CD4-positive, alpha-beta T cell treated with Interleukin-15 for 1 hour (primary cell): ENCODE measurements at regions not wholly inside any gene's neighbourhood (a gene's known extent, or its start where the extent isn't known, plus 50 kb on each side); places are given as distances from the start of the nearest gene placed in this dataset.
"Not testable (repeated sequence)": the region's sequence is repeated elsewhere in the genome, so short reads cannot be mapped to it uniquely, and the experiment has no call there.

Experiments used
- DNase-seq: peaks from one replicate; pipeline ENCODE4 v3.0.0-alpha.2; 2020

DNA sequence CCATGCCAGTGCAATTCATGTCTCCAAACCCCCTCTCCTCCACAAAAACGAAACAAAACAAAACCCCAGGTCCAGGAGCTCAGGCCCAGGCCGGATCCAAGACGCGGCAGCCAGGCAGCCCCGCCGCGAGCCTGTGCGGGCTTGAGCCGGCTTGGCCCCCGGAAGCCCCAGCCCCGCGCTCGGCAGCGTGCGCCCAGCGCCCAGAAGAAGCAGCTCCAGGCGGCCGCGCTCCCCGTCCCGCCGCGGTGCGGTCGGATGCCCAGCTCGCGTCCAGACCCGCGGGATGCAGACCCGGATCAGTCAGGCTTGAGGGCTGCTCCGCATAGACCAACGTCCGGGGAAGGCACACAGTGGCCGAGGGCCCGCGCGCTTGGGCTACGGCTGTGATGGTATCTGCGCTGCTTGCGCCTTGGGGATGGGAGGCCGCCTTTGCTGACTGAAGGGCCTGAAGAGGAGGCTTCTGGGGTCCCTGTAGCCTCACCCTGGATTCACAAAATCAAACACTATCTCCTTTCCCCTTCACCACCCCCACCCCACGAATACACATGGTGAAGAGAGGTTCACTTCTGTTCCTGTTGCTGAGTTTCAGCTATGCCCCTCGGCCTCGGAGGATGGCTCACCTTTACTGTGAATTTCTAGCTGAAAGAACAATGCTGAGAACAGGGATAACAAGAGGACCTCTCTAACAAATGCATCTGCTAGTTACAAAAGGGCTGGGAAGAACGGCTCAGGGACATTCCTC, 79.9 kb upstream of the EN2 start:
- no peak for DNase-seq

- no peak for DNase-seq
Measured at GRCh38 chr7:155378580-155378934, 79.4 kb upstream of the EN2 start.

GRCh38 chr7:155378959-155379871, 78.7 kb upstream of the EN2 start:
- DNase-seq = no peak

DNA sequence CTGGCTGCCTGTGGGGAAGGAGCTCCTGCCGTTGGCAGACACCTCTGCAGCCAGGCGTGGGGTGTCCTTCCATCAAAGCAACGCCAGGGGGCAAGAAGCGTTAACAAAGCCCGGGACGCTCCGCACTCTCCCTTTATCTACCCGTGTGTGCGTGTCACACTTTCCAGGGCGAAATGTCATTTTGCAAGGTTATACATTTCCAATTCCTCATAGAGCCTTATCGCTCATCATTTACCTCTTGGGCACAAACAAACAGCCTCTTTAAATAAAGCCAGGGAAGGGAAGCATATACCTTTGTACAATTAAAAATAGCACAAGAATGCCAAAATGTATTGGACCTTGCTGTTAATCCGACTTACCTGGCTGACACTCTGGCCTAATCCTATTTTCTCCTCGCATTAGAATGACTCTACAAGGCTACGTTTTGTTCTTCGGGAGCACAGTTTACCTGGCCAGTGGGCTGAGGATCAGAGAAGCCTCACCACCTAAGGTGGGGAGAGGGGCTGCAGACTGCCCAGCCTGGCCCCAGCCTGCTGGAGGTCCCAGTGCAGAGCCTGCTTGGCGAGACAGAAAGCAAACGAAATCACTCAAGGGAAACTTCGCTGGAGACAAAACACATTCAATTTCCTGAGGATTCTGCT, 77.6 kb upstream of the EN2 start:
- peak; percentile 64 for DNase-seq

- DNase-seq = no peak
Measured at GRCh38 chr7:155380976-155381851, 76.7 kb upstream of the EN2 start.

GRCh38 chr7:155381852-155382801, 75.8 kb upstream of the EN2 start:
- DNase-seq = no peak

DNA sequence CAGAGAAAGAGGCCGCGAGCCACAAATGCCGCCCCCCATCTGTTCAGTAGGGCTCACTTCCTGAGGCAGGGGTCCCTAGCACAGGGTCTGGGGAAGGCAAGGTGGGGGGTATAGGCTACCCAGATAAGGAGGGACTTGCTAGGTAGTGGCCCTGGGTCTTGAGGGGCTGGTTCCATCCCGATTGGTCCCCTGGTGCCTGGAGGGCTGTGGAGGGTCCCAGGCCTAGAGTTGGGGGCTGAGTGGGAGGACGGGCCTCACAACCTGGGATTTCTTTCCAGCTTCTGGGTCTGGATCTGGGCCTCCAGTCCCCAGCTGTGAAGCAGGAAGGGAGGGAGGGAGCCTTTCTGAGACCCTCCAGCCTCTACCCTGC, 75.1 kb upstream of the EN2 start:
- no peak for DNase-seq

DNA sequence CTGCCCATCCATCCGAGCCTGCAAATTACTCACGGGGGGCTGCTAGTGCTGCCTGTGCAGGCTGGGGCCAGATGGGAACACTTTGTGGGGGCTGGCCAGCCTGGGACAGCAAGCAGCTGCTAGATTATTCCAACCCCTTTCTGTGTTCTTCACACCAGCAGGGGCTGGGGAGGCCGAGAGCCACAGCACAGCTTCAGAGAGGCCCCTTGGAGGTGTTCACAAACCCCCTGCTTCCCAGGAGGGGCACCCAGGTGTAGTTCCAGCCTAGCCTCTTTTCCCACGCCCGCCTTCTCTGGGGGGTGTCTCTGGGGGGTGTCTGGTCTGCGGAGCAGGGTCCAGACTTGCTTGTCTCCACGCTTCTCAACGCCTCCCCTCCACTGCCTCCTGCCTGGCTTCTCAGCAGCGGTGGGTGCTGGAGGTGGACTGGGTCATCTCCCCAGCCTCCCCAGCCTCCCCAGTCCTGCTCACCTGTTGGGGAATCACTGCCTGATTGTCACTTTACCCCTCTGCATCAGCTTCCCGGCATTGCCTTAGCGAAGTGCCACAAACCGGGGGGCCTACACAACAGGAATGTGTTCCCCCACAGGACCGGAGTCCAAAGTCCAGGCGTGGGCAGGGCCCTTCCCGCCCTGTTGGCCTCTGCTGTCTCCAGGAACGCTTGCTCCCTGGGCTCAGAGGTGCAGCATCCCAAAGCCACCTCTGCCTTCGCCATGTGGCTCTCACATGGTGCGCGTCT, 74.0 kb upstream of the EN2 start:
- no peak for DNase-seq

- DNase-seq = no peak
Measured at GRCh38 chr7:155384751-155385150, 73.2 kb upstream of the EN2 start.

GRCh38 chr7:155385182-155385581, 72.7 kb upstream of the EN2 start:
- not testable (repeated sequence) for DNase-seq

GRCh38 chr7:155386608-155387007, 71.3 kb upstream of the EN2 start:
- DNase-seq = no peak

DNA sequence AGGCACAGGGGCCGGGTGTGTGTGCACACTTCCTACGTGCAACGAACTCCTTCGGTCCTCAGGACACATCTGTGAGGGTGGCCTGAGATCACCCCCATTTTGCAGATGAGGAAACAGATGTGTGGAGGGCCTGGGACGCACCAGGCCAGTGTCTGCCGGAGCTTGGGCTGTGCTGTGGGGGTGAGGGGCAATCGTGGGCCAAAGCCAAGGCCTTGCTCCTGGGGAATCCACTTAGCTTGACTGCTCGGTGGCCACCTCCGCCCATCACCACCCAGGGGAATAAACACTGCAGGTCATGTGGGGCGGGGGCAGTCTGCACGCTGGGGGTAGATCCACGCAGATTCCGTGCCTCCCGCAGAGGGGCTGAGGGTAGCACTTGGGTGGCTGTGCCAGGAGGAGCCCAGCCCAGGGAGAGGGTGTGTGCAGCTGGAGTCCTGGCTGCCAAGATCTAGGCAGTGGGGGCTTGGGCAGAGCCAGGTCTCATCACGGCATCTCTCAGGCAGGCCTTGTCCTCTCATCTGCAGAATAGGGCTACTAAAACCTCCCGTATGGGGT, 70.8 kb upstream of the EN2 start:
- no peak for DNase-seq

DNA sequence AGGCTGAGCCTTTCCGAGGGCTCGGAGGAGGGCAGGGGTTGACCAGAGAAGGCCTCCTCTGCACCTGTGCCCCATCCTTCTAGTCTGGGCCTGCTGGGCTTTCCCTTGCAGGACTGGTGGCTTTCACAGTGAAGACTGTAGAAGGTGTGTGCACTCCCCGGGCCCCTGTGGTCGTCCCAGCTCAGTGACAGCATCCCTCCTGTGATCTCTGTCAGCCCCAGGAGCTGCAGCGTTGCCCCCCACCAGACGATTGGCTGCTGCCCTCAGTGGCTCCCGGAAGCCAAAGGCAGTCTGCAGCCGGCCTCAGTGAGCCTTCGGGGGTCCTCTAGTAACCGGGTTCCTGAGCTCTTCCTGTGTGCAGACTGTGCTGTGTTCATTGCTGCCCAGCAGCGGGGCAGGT, 69.4 kb upstream of the EN2 start:
- no peak for DNase-seq

DNA sequence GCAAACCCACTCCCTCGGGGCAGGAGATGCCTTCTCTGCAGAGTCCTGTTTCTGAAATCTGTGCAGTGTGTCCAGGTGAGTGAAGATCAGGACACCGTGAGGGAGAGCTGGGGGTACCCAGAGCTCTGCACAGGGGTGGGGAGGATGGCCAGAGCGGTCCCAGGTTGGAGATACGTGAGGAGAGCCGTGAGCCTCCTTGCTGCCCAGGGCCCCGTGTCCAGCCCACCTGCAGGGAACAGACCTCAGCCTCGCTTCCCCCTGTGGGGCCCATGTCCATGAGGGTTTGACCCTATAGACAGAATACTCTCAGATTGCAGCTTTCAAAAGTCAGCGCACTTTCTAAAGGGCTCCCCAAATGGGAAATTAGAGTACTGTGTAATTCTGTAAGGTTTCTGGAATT, 66.5 kb upstream of the EN2 start:
- no peak for DNase-seq

- DNase-seq = no peak
Measured at GRCh38 chr7:155392726-155393570, 65.0 kb upstream of the EN2 start.

DNA sequence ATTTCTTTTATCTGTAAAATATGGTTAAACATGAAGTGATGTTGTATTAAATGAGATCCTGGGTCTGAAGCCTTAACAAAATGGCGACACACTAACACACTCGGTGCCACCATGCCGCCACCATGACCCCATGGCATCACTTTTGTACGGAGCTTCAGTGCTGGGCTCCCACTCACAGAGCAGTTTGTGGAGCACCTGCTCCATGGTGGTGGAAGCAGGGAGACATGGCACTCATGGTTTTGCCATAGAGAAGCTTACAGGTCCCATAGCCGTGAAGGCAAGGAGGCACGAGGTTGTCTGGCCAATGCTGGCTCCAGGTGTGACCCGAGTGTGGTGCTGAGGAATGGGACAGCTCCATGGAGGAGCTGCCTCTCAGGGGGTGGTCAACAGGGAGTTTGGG, 63.5 kb upstream of the EN2 start:
- no peak for DNase-seq

GRCh38 chr7:155395176-155395797, 62.6 kb upstream of the EN2 start:
- DNase-seq = no peak

DNA sequence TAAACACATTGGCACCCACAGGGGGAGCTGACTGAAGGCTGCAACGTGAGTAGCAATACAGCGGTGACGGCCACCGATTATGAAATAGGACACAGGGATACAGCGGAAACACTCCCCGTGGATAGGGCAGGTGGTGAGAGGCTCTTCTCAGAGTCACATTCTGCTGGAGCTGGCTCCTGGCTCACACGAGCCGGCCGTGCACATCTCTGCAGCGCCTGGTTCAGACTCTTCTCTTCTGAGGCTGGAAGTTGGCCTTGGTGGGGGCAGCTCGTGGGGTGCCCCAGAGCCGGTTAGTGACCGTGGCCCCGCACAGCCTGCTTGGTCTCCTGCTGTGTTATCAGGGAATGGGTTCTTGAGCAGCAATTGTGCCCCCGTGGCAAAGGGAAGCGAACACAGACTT, 61.3 kb upstream of the EN2 start:
- DNase-seq = no peak
